Activated CD4-positive, alpha-beta memory T cell treated with anti-CD3 and anti-CD28 coated beads, Interleukin-2, amount 10 ng/mL, durations not matched to agents 7 days and 5 days (primary cell): ENCODE measurements at regions not wholly inside any gene's neighbourhood (a gene's known extent, or its start where the extent isn't known, plus 50 kb on each side); places are given as distances from the start of the nearest gene placed in this dataset.

Experiments
- CTCF ChIA-PET: fragments of 350-600 bp; sonication (Branson Sonifier 250); formaldehyde crosslinking; loops from one replicate; lab custom pipeline; 2021; ENCODE audit warnings: antibody characterized with exemption, inconsistent platforms; lab: Charles Lee
- POLR2A ChIA-PET: fragments of 350-600 bp; sonication (Branson Sonifier 250); formaldehyde crosslinking; loops from one replicate; lab custom pipeline; 2021; ENCODE audit warnings: antibody characterized with exemption; lab: Charles Lee
- DNase-seq: peaks from one replicate; pipeline ENCODE4 v3.0.0-alpha.2; 2020
- H3K27ac Mint-ChIP-seq: one replicate; pipeline ENCODE4 v1.8.0; 2021; ENCODE audit warnings: mild to moderate bottlenecking, mixed read lengths
- H3K27me3 Mint-ChIP-seq: one replicate; pipeline ENCODE4 v1.8.0; 2021; ENCODE audit warnings: mixed read lengths
- H3K36me3 Mint-ChIP-seq: one replicate; pipeline ENCODE4 v1.8.0; 2021; ENCODE audit warnings: low read depth, mixed read lengths
- H3K4me1 Mint-ChIP-seq: one replicate; pipeline ENCODE4 v1.8.0; 2021; ENCODE audit warnings: mixed read lengths
- H3K4me3 Mint-ChIP-seq: one replicate; pipeline ENCODE4 v1.8.0; 2021; ENCODE audit warnings: mild to moderate bottlenecking, mixed read lengths
- H3K9me3 Mint-ChIP-seq: one replicate; pipeline ENCODE4 v1.8.0; 2021; ENCODE audit warnings: mixed read lengths

DNA sequence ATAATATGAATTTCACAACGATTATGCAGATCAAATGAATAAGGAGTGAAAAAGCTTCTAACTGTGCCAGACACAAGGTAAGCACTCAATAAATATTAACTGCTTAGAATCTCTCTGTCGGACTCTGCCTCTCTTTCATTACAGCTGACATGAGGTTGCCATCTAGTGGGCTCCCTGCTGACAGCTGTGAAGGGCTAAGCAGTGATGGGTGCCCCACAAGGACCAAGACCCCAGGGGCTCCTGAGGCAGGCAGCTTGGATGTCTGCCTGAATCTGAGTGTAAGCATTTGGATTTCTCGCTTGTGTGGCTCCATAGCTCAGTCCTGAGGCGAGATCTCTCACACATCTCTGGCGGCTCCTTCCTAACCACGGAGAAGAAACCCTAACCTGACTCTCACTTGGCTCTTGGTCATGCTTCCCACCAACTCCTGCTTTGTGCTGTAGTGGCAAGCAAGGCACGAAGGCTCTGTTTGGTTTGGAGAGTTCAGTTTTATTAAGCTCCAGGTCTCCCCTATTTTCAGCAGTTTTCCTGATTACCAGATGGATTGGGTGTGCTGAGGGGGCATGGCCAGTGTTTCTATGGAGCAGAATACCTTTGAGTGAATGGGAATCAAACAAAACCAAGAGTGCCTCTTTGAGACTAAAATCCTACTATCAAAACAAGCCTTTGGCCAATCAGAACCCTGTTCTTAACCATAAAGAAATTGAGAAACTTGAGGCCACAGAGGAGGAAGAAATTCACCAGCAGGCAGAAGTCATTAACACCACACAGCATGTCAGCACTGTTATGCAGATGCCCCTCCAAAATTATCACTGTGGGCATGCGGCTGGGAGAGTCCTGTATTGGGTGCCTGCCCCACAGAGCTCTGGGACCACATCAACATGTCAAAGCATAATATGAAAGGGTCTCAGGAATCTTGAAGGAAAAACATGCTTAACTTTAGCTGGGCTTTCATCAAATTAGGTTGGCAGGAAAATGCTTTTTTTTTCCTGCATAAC is 152.8 kb upstream of the NTM start:
- Mint-ChIP-seq H3K27ac (no peak overlapping the region), H3K4me3 (no peak overlapping the region), H3K36me3 (no peaks in the 10 kb centered on the region), H3K4me1 (no peaks in the 10 kb centered on the region), H3K9me3 (no peaks in the 10 kb centered on the region), H3K27me3 (no peaks in the 10 kb centered on the region)
- no peak for DNase-seq
- CTCF ChIA-PET, result no interaction called here
- POLR2A ChIA-PET, result no interaction called here

DNA sequence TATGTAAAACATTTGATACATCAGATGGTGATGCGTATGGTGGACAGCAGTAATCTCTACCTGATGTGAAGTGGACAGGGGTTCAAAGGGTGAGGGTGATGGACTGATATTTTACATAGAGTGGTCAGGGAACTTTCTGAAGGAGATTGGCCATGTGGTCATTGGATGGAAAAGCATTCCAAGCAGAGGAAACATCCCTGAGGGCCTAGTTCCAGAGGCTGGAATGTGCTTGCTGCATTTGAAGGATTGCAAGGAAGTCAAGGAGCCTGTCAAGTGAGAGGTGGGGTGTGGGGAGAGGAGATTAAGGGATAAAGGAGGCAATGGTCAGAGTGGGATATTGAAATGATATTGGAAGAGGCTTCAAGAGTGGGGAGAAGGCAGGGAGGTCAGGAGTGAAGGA is 151.9 kb upstream of the NTM start:
- CTCF ChIA-PET, result no interaction called here
- Mint-ChIP-seq H3K9me3 (no peaks in the 10 kb centered on the region), H3K36me3 (no peaks in the 10 kb centered on the region), H3K27ac (no peak overlapping the region), H3K4me3 (no peak overlapping the region), H3K27me3 (no peaks in the 10 kb centered on the region), H3K4me1 (no peaks in the 10 kb centered on the region)
- POLR2A ChIA-PET, result no interaction called here
- DNase-seq, result no peak

DNA sequence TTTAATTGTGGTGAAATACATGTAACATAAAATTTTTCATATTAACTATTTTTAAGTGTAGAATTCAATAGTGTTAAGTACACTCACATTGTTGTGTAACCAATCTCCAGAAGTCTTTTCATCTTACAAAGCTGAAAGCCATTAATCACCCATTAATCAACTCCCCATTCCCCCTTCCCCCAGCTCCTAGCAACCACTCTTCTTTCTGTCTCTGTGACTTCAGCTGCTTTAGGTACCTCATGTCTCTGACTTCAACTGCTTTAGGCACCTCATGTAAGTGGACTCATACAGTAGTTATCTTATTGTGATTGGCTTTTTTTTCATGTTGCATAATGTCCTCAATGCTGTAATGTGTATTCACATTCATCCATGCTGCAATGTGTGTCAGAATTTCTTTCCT is 150.8 kb upstream of the NTM start:
- no peak overlapping the region for H3K27ac Mint-ChIP-seq
- no peaks in the 10 kb centered on the region for H3K4me1 Mint-ChIP-seq
- H3K36me3 Mint-ChIP-seq, result no peaks in the 10 kb centered on the region
- H3K4me3 Mint-ChIP-seq, result no peak overlapping the region
- H3K9me3 Mint-ChIP-seq, result no peaks in the 10 kb centered on the region
- no peaks in the 10 kb centered on the region for H3K27me3 Mint-ChIP-seq
- DNase-seq, result no peak
- ChIA-PET CTCF (no interaction called here), POLR2A (no interaction called here)

DNA sequence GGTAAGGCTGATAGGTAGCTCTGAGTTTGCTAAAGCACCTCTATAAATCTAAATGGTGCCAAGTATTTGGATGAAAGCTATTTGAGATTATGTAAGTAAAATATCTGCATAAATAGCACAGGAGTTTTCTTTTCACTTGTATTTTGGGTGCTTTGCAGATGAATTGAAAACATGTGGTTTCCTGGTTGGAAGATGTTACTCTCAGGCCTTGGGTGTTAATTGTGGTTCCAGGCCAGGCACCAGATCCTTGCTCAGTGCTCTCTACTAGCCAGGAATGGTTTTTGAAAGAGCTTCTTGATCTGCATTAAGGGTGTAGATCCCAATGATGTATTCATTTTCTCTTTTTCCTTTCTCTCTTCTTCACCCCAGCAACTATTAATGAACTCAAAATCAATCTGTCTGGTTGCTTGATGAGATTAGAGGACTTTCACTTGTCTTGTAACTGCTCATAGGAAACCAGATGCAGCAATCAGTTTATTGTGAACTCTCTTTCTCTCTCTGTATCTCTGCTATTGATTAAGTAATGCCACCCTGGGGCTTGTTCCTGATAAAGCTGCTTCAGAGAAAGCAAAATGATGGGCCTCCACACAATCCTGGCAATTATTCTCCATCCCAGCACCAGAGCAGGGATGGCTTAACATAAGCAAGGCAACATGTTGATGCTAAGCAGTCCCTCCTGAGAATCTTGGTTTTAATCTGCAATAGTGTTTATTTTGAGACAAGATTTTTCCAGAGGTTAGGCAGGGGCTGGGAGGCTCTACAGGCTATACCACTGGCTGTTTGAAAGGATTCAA is 147.0 kb upstream of the NTM start:
- no peak for DNase-seq
- CTCF ChIA-PET, result no interaction called here
- no peaks in the 10 kb centered on the region for H3K4me1 Mint-ChIP-seq
- no peak overlapping the region for H3K4me3 Mint-ChIP-seq
- no peaks in the 10 kb centered on the region for H3K9me3 Mint-ChIP-seq
- H3K36me3 Mint-ChIP-seq, result no peaks in the 10 kb centered on the region
- no peaks in the 10 kb centered on the region for H3K27me3 Mint-ChIP-seq
- POLR2A ChIA-PET, result no interaction called here
- H3K27ac Mint-ChIP-seq, result no peak overlapping the region

DNA sequence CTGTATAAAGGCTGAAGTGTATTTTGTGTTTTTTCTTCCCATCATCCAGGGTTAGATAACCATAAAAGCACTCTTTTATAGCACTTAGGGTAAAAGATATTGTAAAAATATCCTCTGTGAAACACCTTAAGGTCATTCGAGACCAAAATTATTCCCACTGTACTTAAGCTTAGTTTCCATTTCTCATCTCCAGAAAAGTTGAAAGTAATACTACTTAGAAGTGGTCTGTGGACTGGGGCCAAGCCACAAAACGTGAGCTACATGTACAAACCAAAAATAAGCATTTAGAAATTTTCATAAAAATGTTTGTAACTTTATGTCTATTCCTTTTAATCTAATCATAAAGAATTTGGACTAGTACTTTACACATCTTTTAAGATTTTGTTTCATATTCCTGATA is 142.0 kb upstream of the NTM start:
- Mint-ChIP-seq H3K9me3 (no peaks in the 10 kb centered on the region), H3K4me3 (no peak overlapping the region), H3K27me3 (no peaks in the 10 kb centered on the region), H3K36me3 (no peaks in the 10 kb centered on the region), H3K4me1 (no peaks in the 10 kb centered on the region), H3K27ac (no peak overlapping the region)
- ChIA-PET POLR2A (no interaction called here), CTCF (no interaction called here)
- DNase-seq, result no peak

DNA sequence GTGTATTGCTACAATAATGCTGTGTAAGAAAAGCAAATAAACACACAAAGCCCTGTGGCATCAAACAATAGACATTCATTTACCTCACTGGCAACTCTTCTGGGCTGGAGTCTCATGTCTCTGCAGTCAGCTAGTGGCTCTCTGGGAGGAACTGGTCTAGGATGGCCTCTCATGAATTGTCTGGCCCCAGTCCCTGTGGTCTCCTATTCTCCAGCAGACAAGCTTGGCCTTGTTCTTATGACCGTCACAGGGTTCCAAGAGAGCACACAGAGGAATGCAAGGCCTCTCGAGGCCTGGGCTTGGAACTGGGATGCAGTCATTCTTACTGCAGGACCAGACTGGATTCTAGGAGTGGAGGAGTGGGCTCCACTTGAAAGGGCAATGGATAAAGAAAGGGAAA is 141.2 kb upstream of the NTM start:
- POLR2A ChIA-PET, result no interaction called here

DNA sequence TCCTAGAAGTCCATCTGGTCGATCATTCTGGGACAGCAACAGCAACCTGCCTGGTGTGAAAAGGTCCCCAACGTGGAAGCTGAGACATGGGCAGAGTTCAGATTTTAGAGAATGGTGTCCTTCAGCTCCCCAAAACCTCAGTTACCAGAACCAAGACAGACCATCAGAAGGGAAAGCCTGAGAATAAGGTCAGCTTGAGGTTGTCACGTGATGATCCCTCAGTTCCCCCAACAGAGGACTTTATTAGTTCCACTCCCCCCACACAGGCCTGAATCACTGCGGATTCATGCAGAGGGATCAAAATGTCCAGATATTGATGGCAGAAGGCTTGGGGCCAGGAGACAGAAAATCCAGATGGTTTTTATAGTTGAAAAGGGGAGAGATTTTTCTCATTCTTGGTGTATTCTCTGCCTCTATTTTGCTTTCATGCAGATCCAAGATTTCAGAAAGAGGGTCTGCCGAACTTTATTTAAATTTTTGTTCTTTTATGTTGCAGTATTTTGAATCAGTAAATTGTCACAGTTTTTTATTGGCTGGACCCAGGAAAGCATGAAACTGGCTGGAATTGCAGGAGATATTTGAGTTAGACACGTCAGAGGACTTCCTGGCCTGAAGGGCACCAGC is 139.0 kb upstream of the NTM start:
- Mint-ChIP-seq H3K4me1 (no peaks in the 10 kb centered on the region), H3K36me3 (no peaks in the 10 kb centered on the region), H3K27ac (no peak overlapping the region), H3K9me3 (no peaks in the 10 kb centered on the region), H3K4me3 (no peak overlapping the region), H3K27me3 (no peaks in the 10 kb centered on the region)
- POLR2A ChIA-PET, result no interaction called here
- CTCF ChIA-PET, result no interaction called here
- DNase-seq, result no peak

More for the DNA sequence above, 141.2 kb upstream of the NTM start:
- Mint-ChIP-seq H3K4me3 (no peak overlapping the region), H3K27me3 (no peaks in the 10 kb centered on the region), H3K4me1 (no peaks in the 10 kb centered on the region), H3K36me3 (no peaks in the 10 kb centered on the region), H3K9me3 (no peaks in the 10 kb centered on the region), H3K27ac (no peak overlapping the region)
- CTCF ChIA-PET, result no interaction called here
- DNase-seq, result no peak

DNA sequence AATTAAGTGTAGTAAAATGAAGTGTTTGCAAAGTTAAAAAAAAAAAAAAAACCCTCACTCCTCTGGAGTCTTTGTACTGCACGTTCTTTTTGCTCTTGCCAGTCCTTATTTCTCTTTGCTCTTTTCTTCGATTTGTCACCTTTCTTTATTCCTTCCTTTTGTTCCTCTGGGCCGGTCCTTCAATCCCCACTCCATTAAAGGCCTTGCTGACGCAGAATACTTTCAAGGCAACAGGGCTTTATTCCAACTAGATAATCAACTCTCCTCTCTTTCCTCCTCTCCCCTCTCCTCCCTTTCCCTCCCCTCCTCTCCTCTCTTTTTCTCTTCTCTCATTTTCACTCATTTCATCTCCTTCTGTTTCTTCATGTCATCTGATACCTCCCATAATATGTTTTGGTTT is 138.2 kb upstream of the NTM start:
- ChIA-PET POLR2A (no interaction called here), CTCF (no interaction called here)
- no peaks in the 10 kb centered on the region for H3K36me3 Mint-ChIP-seq
- H3K4me3 Mint-ChIP-seq, result no peak overlapping the region
- H3K27me3 Mint-ChIP-seq, result no peaks in the 10 kb centered on the region
- H3K9me3 Mint-ChIP-seq, result no peaks in the 10 kb centered on the region
- H3K4me1 Mint-ChIP-seq, result no peaks in the 10 kb centered on the region
- no peak for DNase-seq
- no peak overlapping the region for H3K27ac Mint-ChIP-seq

DNA sequence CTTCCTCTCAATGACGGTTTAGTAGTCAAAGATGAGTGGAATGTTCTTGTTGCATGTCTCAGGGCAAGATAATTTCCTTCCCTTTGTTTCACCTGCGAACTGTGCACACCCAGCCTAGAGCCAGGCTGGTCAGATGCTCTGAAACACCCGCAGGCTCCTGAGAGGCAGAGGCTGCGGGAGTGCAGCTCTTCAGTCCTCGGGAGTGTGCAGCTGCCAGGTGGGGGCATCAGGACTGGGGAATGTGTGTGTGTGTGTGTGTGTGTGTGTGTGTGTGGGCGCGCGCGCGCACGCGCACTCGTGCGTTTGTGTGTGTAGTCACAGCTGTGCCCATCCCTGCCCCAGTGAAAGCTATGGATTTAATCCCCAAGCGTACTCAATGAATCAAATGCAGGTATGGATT is 136.2 kb upstream of the NTM start:
- Mint-ChIP-seq H3K36me3 (no peaks in the 10 kb centered on the region), H3K9me3 (no peaks in the 10 kb centered on the region), H3K4me3 (no peak overlapping the region), H3K4me1 (no peaks in the 10 kb centered on the region), H3K27me3 (no peaks in the 10 kb centered on the region), H3K27ac (no peak overlapping the region)
- DNase-seq, result no peak
- ChIA-PET POLR2A (no interaction called here), CTCF (no interaction called here)

DNA sequence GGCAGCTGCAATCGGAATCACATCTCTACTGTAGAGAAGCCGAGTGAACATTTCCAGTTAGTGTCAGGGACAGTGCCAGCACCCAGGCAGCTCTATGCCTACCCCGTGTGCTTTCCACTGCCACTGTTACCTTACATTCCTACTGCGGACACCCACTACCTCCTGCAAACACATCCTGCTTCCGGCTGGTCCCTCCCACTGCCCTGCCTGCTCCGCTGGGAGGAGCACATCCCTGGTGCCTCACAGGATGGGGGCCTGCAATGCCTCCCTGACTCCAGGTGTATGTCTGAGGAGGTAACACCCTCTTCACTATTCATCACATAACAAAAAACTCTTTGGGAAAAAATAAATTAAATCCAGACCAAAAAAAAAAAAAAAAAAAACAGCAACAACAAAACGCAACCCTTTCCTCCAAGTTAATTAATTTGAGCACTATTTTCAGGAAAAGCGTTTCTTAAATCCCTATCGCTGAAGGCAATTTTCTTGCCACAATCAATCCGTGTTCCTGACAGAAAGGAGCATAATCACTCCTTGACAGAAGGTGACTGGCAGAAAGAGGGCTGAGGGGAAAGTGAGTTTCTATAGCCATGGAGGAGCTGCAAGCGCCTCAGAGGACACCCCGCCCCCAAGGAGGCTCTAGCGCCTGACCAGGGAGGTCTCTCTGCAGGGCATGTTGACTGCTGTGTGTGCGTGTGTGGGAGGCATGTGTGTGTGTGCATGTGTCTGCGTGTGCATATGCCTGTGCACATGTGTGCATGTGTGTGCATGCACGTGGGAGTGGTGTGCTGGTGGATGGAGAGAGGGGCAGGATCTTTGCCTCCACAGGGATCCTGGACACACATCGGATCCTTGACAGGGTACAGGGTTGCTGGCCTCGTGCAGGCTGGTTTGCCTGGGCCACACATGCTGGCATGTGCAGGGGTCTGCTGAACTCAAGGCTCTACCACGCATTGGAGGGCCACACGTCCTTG is 134.8 kb upstream of the NTM start:
- Mint-ChIP-seq H3K27ac (no peak overlapping the region), H3K27me3 (no peaks in the 10 kb centered on the region), H3K4me1 (no peaks in the 10 kb centered on the region), H3K9me3 (no peaks in the 10 kb centered on the region), H3K4me3 (no peak overlapping the region), H3K36me3 (no peaks in the 10 kb centered on the region)
- no peak for DNase-seq
- ChIA-PET POLR2A (no interaction called here), CTCF (no interaction called here)

DNA sequence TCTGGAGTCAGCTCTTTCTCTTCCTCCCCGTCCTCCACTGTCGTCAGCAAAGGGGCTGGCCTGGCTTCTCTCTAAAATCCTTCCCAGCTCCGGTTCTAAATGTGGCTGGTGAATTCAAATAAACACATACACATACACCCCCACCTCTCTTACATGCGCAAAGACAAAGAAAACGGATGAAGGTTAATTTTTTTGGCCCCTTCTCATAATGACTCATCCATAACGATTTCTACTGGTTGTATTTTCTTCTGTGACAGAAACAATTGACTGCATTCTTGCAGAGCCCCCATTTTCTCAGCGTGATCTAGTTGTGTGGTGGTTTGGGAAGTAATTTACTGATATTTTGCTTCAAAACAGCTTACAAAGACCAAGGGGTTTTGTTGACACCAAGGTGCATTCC is 130.0 kb upstream of the NTM start:
- CTCF ChIA-PET, result no interaction called here
- H3K9me3 Mint-ChIP-seq, result no peaks in the 10 kb centered on the region

DNA sequence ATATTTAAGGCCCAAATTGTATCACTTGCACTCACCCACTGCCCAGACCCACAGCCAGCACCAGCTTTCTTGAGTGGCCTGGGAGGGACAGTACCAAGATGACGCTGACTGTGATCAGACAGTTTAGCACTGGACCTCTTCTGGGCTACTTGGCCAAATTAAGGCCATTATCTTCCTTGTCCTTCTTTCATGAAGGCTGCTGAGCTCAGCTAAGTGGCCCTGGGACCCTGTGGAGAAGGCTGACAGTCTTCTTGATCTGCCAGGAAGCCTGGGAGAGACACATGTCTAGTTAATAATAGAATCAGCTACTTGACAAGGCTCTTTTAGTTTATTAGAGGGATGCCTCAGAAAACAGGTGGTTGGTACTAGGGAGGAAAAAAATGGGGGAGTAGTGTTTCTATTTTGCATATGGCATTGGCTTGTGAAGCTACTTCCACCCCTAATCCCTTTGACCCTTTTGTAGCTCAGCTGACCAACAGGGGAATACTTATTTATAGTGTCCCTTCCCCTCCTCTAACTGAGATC is 127.9 kb upstream of the NTM start:
- Mint-ChIP-seq H3K4me3 (no peak overlapping the region), H3K4me1 (no peaks in the 10 kb centered on the region), H3K36me3 (no peaks in the 10 kb centered on the region), H3K9me3 (no peaks in the 10 kb centered on the region), H3K27ac (no peak overlapping the region), H3K27me3 (peaks cover 5% of the 10 kb centered on the region)
- ChIA-PET POLR2A (no interaction called here), CTCF (interaction anchor here (0.6 to 1.1 kb wide), 2 partner anchors 22 to 980 kb away, joined by 3 read pairs; no protein-coding TSS in a partner anchor)
- DNase-seq, result no peak

More for the DNA sequence above, 130.0 kb upstream of the NTM start:
- Mint-ChIP-seq H3K4me1 (no peaks in the 10 kb centered on the region), H3K4me3 (no peak overlapping the region), H3K27ac (no peak overlapping the region), H3K36me3 (no peaks in the 10 kb centered on the region), H3K27me3 (no peaks in the 10 kb centered on the region)
- POLR2A ChIA-PET, result no interaction called here
- DNase-seq, result no peak
